G401 (cell line): ENCODE measurements at regions not wholly inside any gene's neighbourhood (a gene's known extent, or its start where the extent isn't known, plus 50 kb on each side); places are given as distances from the start of the nearest gene placed in this dataset.
"Not testable (repeated sequence)": the region's sequence is repeated elsewhere in the genome, so short reads cannot be mapped to it uniquely, and the experiment has no call there.

ENCODE experiments used
- DNase-seq: peaks from one replicate; pipeline ENCODE4 v3.0.0-alpha.2; 2015; ENCODE audit warnings: low spot score
- in situ Hi-C: cut with HindIII; loops from 2 replicates; pipeline ENCODE4 v1.10.0; 2016; ENCODE audit warnings: low sequenced_read_pairs, mixed read lengths

DNA sequence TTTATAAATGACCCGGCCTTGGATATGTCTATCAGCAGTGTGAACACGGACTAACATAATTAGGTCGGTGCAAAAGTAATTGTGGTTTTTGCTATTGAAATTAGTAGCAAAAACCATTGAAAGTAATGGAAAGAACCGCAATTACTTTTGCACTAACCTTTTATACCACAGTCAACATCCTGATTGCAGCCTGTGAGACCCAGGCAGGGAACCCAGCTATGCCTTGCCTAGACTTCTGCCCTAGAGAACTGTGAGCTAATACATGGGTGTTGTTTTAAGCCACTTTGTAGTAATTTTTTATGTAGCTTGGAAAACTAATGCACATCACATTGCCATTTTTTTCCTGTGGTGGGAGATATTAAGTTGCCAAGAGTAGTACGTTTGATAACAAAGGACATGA, 120.7 kb downstream of the SCG2 start:
- in situ Hi-C loops: no loop called here
- no peak for DNase-seq

GRCh38 chr2:223486751-223487150, 115.4 kb downstream of the SCG2 start:
- DNase-seq: no peak
- in situ Hi-C loops: no loop called here

GRCh38 chr2:223487214-223487846, 114.8 kb downstream of the SCG2 start:
- no peak for DNase-seq
- in situ Hi-C loops: no loop called here

DNA sequence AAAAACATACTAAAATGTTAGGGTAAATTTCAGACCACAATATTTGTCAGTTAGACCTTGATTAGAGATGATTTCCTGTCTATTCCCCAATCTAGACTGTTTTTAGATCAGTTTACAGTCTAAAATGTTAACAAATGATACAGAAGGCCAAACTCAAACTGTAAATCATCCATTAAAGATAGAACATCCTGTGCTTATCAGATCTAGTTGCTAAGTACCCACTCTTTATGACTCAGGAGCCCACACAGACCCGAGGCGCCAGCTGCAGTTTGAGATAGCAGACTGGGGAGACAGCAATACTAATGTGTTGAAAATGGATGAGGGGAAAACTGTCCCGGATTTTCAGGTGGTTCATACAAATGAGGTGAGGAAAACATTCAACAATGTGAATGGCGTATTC, 113.3 kb downstream of the SCG2 start:
- DNase-seq: no peak
- in situ Hi-C loops: no loop called here

DNA sequence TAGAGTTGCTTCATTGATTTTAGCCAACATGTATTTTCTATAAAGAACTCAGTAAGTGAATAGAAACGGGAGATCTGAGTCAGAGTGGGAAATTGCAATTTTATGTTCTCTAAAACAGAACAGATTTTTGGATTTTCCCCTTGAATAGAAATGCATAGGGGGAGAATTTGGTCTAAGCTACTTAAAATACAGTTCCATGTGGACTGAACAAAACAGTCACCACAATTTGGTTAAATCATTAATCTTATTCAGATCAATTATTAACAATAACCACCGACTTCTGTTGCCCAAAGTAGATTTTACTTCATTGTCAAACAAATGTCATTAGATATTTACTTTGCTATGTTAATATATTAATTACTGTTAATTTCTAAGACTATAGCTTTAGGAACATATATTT, 107.7 kb downstream of the SCG2 start:
- in situ Hi-C loops: no loop called here
- DNase-seq: no peak

GRCh38 chr2:223494942-223495341, 107.2 kb downstream of the SCG2 start:
- no peak for DNase-seq
- in situ Hi-C loops: no loop called here

GRCh38 chr2:223496853-223497252, 105.3 kb downstream of the SCG2 start:
- in situ Hi-C loops, DNase-seq: not testable (repeated sequence)

GRCh38 chr2:223500709-223501108, 101.5 kb downstream of the SCG2 start:
- in situ Hi-C loops: no loop called here
- no peak for DNase-seq

DNA sequence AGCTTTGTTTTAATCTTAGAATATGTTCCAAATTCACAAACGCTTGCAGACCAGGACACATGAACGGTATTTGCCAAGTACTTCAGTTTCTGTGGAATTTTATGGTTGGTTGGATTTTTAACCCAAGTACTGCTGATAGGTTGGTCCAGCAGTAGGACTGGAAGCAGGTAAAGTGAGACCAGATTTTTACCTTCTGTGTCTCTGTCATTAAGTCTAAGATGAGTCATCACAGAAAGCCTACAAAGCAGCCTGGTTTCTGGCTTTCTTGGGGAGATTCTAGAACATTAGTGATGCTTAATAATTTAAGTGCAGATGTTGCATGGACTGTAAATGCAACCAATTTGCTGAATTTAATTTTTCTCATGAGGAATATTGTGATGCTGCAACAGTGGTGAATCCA, 100.5 kb downstream of the SCG2 start:
- in situ Hi-C loops: no loop called here
- no peak for DNase-seq

DNA sequence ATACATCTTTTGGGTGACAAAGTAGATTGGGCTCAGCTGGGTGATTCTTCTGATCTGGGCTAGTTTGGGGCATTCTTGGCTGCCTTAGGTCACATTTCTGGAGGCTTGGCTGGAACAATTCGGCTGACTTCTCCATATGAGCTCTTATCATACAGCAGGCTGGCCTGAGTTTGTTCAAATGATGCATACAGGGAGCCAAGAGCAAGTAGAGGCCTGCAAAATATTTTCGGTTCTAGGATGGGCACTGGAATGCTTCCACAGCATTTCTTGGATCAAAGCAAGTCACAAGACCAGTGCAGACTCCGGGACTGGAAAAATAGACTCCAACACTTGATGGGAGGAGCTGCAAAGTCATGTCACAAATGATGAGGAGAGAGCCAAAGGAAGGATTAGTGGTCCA, 98.4 kb downstream of the SCG2 start:
- no peak for DNase-seq

DNA sequence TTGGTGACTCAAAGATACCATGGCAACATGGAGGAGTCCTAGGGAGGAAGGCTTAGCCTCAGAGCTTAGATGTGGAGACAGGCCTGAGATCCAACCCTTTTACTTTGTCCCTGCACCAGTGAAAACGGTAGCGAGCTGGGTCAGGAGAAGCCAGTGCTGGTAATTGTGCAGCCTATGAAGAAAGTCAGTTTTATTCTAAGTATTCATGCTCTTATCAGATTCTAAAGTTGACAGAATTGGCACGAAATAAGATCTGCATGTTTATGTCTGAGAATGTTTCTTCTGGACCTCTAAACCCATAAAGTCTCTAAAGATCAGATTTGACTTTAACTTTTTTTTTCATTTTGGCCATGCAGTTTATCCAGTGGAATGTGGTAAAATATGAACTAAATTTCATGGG, 93.8 kb downstream of the SCG2 start:
- no peak for DNase-seq
- in situ Hi-C loops: no loop called here

More for the DNA sequence above, 98.4 kb downstream of the SCG2 start:
- in situ Hi-C loops: no loop called here

DNA sequence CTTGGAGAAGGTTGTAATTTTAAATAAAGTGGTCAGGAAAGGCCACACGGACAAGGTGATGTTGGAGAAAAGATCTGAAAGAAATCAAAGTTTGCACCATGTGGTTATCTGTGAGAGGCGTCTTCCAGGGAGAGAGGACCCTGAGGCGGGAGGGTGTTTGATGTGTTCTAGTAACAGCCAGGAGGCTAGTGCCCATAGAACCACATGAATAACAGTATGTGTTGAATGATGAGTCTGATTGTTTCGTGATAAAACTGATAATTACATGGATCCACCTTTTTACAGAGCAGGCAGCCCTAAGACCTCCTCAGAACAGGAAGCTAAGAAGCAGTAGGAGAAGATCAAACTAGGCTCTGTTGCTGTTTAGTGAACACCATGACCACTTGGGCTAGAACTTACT, 91.4 kb downstream of the SCG2 start:
- in situ Hi-C loops: no loop called here
- DNase-seq: no peak

DNA sequence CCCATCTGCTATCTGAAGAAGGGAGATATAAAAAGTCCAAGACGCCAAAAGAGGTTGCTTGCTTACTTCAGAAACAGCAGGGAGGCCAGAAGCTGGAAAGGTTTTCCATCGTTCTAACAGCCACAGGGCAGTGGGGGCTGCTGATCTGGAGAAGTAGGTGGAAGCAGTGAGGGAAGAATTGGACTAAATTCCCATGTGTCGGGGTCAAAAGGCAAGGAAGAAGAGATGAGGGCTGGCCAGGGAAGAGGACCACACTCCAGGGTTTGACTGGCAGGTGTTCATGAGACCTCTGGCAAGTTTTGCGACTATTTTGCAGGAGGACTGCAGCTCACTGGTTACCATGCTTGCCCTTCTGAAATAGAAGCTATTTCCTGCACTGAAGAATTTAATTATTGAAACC, 91.0 kb downstream of the SCG2 start:
- DNase-seq: no peak
- in situ Hi-C loops: no loop called here

GRCh38 chr2:223513771-223514455, 88.2 kb downstream of the SCG2 start:
- in situ Hi-C loops: no loop called here
- no peak for DNase-seq

- in situ Hi-C loops: no loop called here
- DNase-seq: no peak
These were observed 82.7 kb downstream of the SCG2 start for GRCh38 chr2:223519471-223519870.

DNA sequence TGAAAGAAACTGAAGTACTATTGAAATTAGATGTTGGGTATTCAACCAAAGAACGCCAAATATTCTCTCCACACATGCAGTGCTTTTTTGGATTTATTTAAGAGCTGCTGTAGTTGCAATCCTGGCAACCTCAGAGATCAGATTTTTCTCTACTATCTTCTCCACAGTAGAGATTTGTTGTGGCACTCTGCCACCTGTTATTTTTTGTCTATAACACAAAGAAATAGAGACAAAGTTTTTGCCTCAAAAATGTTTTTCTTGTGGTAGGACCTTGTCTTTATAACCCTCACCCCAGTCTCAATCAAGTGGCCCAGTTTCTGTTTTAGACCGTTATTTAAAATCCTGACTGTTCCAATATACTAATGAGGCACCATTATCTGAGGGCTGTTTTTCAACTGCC, 79.4 kb downstream of the SCG2 start:
- no peak for DNase-seq
- in situ Hi-C loops: no loop called here

- DNase-seq: no peak
- in situ Hi-C loops: no loop called here
These were observed 78.6 kb downstream of the SCG2 start for GRCh38 chr2:223523551-223524001.

- DNase-seq: no peak
- in situ Hi-C loops: no loop called here
These were observed 78.1 kb downstream of the SCG2 start for GRCh38 chr2:223524066-223524465.

DNA sequence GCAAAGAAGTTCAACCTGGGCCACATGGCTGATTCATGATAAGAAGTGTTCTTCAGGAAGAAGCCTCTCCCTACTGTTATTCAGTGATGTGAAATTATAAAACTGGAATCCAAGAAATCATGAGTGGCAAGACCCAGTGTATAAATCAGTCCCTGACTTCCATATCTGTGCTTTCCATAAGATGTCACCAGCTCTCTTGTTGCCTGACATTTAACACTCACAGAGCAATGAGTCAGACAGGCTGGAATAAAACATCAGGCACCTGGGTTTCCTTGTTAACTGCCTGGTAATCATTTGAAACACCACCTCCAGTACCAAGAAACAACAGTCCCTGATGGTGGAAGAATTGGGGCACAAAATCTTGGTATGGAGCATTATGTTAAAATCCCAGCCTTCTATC, 76.1 kb downstream of the SCG2 start:
- no peak for DNase-seq
- in situ Hi-C loops: no loop called here

DNA sequence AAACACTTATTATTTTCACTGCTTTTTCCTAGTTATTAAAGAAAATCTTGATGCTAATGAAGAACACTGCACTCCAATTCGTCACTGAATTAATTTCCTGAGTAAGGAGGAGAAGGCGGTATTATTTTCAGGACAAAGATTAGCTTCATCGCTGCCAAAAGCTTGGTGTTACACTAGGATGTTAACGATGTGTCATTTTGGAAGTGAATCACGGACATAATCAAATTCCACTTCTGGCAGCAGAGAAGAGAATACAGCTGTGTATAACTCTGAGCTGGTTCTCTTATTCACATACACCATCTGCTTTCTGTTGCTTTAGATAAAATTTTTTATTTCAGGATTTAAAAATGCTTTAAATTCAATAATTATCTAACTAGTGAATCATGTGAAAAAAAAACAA, 74.1 kb downstream of the SCG2 start:
- in situ Hi-C loops: no loop called here
- no peak for DNase-seq

GRCh38 chr2:223529696-223530095, 72.5 kb downstream of the SCG2 start:
- in situ Hi-C loops: no loop called here
- DNase-seq: no peak
